HG03175 (cell line): ENCODE measurements at regions not wholly inside any gene's neighbourhood (a gene's known extent, or its start where the extent isn't known, plus 50 kb on each side); places are given as distances from the start of the nearest gene placed in this dataset.
"Not testable (repeated sequence)": the region's sequence is repeated elsewhere in the genome, so short reads cannot be mapped to it uniquely, and the experiment has no call there.

Source experiments
- ATAC-seq: cut with Tn5 transposase; IDR thresholded peaks from one replicate; pipeline ENCODE4 v1.9.1; 2021; ENCODE audit warnings: mild to moderate bottlenecking, moderate library complexity; ENCODE audit not compliant: unreplicated experiment

GRCh38 chr15:87681104-87681503 is 575.4 kb downstream of the NTRK3 start:
- no peak for ATAC-seq

GRCh38 chr15:87680208-87680607 is 576.3 kb downstream of the NTRK3 start:
- ATAC-seq = no peak

- no peak for ATAC-seq
Measured at GRCh38 chr15:87675271-87675670, 581.3 kb downstream of the NTRK3 start.

GRCh38 chr15:87672309-87673288 is 583.9 kb downstream of the NTRK3 start:
- no peak for ATAC-seq

GRCh38 chr15:87671289-87671688 is 585.2 kb downstream of the NTRK3 start:
- no peak for ATAC-seq

GRCh38 chr15:87669846-87670245 is 586.7 kb downstream of the NTRK3 start:
- ATAC-seq = no peak

GRCh38 chr15:87668768-87669564 is 587.6 kb downstream of the NTRK3 start:
- not testable (repeated sequence) for ATAC-seq

GRCh38 chr15:87667643-87668042 is 588.9 kb downstream of the NTRK3 start:
- ATAC-seq = no peak

- no peak for ATAC-seq
Measured at GRCh38 chr15:87662575-87662974, 594.0 kb downstream of the NTRK3 start.

- ATAC-seq = no peak
Measured at GRCh38 chr15:87661454-87662355, 594.8 kb downstream of the NTRK3 start.

- no peak for ATAC-seq
Measured at GRCh38 chr15:87660251-87661129, 596.0 kb downstream of the NTRK3 start.

- no peak for ATAC-seq
Measured at GRCh38 chr15:87656372-87656771, 600.2 kb downstream of the NTRK3 start.

- no peak for ATAC-seq
Measured at GRCh38 chr15:87653646-87654045, 602.9 kb downstream of the NTRK3 start.

GRCh38 chr15:87649175-87649574 is 607.4 kb downstream of the NTRK3 start:
- ATAC-seq = no peak

GRCh38 chr15:87648278-87648677 is 608.3 kb downstream of the NTRK3 start:
- no peak for ATAC-seq

- no peak for ATAC-seq
Measured at GRCh38 chr15:87645723-87646122, 610.8 kb downstream of the NTRK3 start.

- not testable (repeated sequence) for ATAC-seq
Measured at GRCh38 chr15:87642997-87643396, 613.5 kb downstream of the NTRK3 start.

- no peak for ATAC-seq
Measured at GRCh38 chr15:87639305-87640011, 617.1 kb downstream of the NTRK3 start.

GRCh38 chr15:87638554-87639083 is 617.9 kb downstream of the NTRK3 start:
- ATAC-seq = no peak
